ENCODE measurements at regions not wholly inside any gene's neighbourhood (a gene's known extent, or its start where the extent isn't known, plus 50 kb on each side); places are given as distances from the start of the nearest gene placed in this dataset.
A peak's percentile ranks its signal among the peaks of the same experiment; 100 is the strongest.

GRCh38 chr17:72399608-72400487, 279.0 kb downstream of the SOX9 start:
- ChIA-PET CTCF (no interaction called here), POLR2A (no interaction called here)
- TF ChIP-seq GABPB1 (CRISPR knock-in tag; IDR thresholded peaks at IDR 0.05) (peak; percentile 96), ZNF416 (CRISPR knock-in tag; IDR thresholded peaks at IDR 0.05) (no peak)
- Mint-ChIP-seq H3K4me3 (no peak overlapping the region), H3K27me3 (ENCODE audit: low read depth) (peaks cover 23% of the 10 kb centered on the region), H3K27ac (no peak overlapping the region; the same call in 1 of the 2 replicates), H3K4me1 (0 out of 2 replicates have a peak, but pooled peaks cover 3% of the 10 kb centered on the region), H3K36me3 (no peaks in the 10 kb centered on the region), H3K9me3 (no peaks in the 10 kb centered on the region; the same call in 1 of the 2 replicates)
- ATAC-seq (no peak), DNase-seq (ENCODE audit: low spot score) (no peak)

DNA sequence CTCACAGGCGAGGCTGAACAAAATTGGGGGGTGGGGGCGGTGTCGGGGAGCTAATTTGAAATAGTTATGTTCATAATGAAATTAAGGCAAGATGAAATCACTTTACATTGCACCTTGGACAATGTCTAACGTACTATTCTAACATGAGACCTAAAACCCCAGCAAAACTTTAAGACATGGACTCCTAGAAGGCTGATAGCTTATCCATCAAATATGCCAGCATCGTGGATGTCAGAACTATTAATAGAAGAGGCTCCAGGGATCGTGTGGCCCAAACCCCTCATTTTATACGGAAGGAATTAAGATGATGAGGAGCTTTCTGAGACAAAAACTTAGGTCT, 279.6 kb downstream of the SOX9 start:
- H3K4me3 Mint-ChIP-seq = no peak overlapping the region
- no peak for ATAC-seq

DNA sequence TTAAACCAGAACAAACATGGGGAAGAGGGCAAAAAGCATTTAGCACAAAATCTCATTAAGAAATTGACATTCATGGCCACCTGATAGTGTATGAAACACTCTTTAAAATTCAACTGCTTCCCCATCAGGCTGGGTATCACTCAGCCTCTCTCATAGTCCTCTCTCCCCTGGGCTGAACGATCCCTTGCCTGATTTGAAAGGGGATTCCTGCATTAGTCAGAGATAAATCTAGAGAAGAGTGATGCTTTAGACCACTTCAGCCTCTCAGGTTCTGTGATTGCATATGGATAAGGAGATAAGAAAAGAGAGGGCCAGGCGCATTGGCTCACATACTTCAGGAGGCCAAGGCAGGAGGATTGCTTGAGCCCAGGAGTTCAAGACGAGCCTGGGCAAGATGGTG, 280.0 kb downstream of the SOX9 start:
- Mint-ChIP-seq H3K27me3 (ENCODE audit: low read depth) (peaks cover 29% of the 10 kb centered on the region), H3K36me3 (no peaks in the 10 kb centered on the region), H3K9me3 (no peaks in the 10 kb centered on the region; the same call in 1 of the 2 replicates), H3K4me3 (no peak overlapping the region), H3K4me1 (no peaks in the 10 kb centered on the region), H3K27ac (no peak overlapping the region)
- no peak for DNase-seq (ENCODE audit: low spot score)
- CTCF ChIA-PET = no interaction called here
- POLR2A ChIA-PET = no interaction called here
- ATAC-seq = no peak
- TF ChIP-seq ZNF138 (CRISPR knock-in tag; conservative IDR thresholded peaks at IDR 0.05) = no peak
- no peak for TF ChIP-seq SMAD4 (CRISPR knock-in tag; IDR thresholded peaks at IDR 0.05)
- TF ChIP-seq, protein P1, sequence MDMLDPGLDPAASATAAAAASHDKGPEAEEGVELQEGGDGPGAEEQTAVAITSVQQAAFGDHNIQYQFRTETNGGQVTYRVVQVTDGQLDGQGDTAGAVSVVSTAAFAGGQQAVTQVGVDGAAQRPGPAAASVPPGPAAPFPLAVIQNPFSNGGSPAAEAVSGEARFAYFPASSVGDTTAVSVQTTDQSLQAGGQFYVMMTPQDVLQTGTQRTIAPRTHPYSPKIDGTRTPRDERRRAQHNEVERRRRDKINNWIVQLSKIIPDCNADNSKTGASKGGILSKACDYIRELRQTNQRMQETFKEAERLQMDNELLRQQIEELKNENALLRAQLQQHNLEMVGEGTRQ (CRISPR knock-in tag; IDR thresholded peaks at IDR 0.05) = no peak
- TF ChIP-seq ZNF263 (CRISPR knock-in tag; IDR thresholded peaks at IDR 0.05; ENCODE audit: low read depth) = no peak
- TF ChIP-seq, protein P2, sequence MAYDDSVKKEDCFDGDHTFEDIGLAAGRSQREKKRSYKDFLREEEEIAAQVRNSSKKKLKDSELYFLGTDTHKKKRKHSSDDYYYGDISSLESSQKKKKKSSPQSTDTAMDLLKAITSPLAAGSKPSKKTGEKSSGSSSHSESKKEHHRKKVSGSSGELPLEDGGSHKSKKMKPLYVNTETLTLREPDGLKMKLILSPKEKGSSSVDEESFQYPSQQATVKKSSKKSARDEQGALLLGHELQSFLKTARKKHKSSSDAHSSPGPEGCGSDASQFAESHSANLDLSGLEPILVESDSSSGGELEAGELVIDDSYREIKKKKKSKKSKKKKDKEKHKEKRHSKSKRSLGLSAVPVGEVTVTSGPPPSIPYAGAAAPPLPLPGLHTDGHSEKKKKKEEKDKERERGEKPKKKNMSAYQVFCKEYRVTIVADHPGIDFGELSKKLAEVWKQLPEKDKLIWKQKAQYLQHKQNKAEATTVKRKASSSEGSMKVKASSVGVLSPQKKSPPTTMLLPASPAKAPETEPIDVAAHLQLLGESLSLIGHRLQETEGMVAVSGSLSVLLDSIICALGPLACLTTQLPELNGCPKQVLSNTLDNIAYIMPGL (CRISPR knock-in tag; IDR thresholded peaks at IDR 0.05) = no peak
- TF ChIP-seq ATF1 (CRISPR knock-in tag; IDR thresholded peaks at IDR 0.05) = no peak
- no peak for TF ChIP-seq FOXJ3 (CRISPR knock-in tag; IDR thresholded peaks at IDR 0.05; ENCODE audit: borderline replicate concordance)
- TF ChIP-seq FOXP1 (CRISPR knock-in tag; IDR thresholded peaks at IDR 0.05; ENCODE audit: borderline replicate concordance) = no peak
- no peak for TF ChIP-seq AR (CRISPR knock-in tag; IDR thresholded peaks at IDR 0.05)

More for the DNA sequence above, 279.6 kb downstream of the SOX9 start:
- ChIA-PET CTCF (no interaction called here), POLR2A (no interaction called here)
- TF ChIP-seq FOXP1 (CRISPR knock-in tag; IDR thresholded peaks at IDR 0.05; ENCODE audit: borderline replicate concordance) = no peak
- TF ChIP-seq MYBL2 (CRISPR knock-in tag; IDR thresholded peaks at IDR 0.05) = no peak
- no peak for TF ChIP-seq FOXJ3 (CRISPR knock-in tag; IDR thresholded peaks at IDR 0.05; ENCODE audit: borderline replicate concordance)
- TF ChIP-seq TEAD1 (CRISPR knock-in tag; IDR thresholded peaks at IDR 0.05) = no peak
- TF ChIP-seq GABPB1 (CRISPR knock-in tag; IDR thresholded peaks at IDR 0.05) = no peak
- TF ChIP-seq, protein P3, sequence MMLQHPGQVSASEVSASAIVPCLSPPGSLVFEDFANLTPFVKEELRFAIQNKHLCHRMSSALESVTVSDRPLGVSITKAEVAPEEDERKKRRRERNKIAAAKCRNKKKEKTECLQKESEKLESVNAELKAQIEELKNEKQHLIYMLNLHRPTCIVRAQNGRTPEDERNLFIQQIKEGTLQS (CRISPR knock-in tag; conservative IDR thresholded peaks at IDR 0.05) = no peak
- no peak for TF ChIP-seq SMAD3 (CRISPR knock-in tag; IDR thresholded peaks at IDR 0.05; ENCODE audit: borderline replicate concordance)
- TF ChIP-seq ELF4 (CRISPR knock-in tag; IDR thresholded peaks at IDR 0.05; ENCODE audit: low read depth) = no peak
- no peak for TF ChIP-seq RORB (CRISPR knock-in tag; IDR thresholded peaks at IDR 0.05)
- TF ChIP-seq ZNF232 (CRISPR knock-in tag; IDR thresholded peaks at IDR 0.05) = no peak
- no peak for TF ChIP-seq GTF2I (CRISPR knock-in tag; conservative IDR thresholded peaks at IDR 0.05)
- no peak for TF ChIP-seq MAX (CRISPR knock-in tag; IDR thresholded peaks at IDR 0.05)
- TF ChIP-seq E2F4 (CRISPR knock-in tag; IDR thresholded peaks at IDR 0.05; ENCODE audit: borderline replicate concordance, low read depth) = no peak
- TF ChIP-seq, protein P4, sequence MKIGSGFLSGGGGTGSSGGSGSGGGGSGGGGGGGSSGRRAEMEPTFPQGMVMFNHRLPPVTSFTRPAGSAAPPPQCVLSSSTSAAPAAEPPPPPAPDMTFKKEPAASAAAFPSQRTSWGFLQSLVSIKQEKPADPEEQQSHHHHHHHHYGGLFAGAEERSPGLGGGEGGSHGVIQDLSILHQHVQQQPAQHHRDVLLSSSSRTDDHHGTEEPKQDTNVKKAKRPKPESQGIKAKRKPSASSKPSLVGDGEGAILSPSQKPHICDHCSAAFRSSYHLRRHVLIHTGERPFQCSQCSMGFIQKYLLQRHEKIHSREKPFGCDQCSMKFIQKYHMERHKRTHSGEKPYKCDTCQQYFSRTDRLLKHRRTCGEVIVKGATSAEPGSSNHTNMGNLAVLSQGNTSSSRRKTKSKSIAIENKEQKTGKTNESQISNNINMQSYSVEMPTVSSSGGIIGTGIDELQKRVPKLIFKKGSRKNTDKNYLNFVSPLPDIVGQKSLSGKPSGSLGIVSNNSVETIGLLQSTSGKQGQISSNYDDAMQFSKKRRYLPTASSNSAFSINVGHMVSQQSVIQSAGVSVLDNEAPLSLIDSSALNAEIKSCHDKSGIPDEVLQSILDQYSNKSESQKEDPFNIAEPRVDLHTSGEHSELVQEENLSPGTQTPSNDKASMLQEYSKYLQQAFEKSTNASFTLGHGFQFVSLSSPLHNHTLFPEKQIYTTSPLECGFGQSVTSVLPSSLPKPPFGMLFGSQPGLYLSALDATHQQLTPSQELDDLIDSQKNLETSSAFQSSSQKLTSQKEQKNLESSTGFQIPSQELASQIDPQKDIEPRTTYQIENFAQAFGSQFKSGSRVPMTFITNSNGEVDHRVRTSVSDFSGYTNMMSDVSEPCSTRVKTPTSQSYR (CRISPR knock-in tag; IDR thresholded peaks at IDR 0.05) = no peak
- Mint-ChIP-seq H3K36me3 (no peaks in the 10 kb centered on the region), H3K9me3 (no peaks in the 10 kb centered on the region; the same call in 1 of the 2 replicates), H3K27ac (no peak overlapping the region), H3K4me1 (no peaks in the 10 kb centered on the region), H3K27me3 (ENCODE audit: low read depth) (peaks cover 25% of the 10 kb centered on the region)
- no peak for DNase-seq (ENCODE audit: low spot score)

All from WTC11 (cell line).